ENCODE measurements at regions not wholly inside any gene's neighbourhood (a gene's known extent, or its start where the extent isn't known, plus 50 kb on each side); places are given as distances from the start of the nearest gene placed in this dataset.

DNA sequence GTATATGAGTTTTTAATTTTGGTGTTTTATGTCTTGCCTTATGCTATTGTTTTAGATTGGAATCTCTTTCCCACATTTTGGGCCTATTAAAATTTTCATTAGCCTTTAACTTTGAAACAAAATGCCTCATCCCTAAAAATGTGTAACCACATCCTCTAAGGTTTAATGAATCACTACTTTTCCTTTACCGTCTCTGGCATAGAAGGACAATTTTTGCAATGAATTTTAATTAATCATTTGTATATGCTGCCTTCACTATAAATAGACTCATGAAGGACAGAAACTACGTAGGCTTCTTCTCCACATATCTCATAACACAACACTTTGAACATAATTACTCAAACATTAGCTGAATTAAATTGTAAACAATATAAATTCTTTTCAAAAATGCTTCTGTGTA lies 421.5 kb downstream of the NLGN4X start:
- DNase-seq (ENCODE audit: low spot score) (no peak), ATAC-seq (no peak)
- no peak overlapping the region for H2AFZ ChIP-seq

More for the DNA sequence above, 421.5 kb downstream of the NLGN4X start:
- Histone ChIP-seq H3K4me2 (no peak overlapping the region), H3K27ac (ENCODE audit: low read depth) (no peak overlapping the region), H3K79me2 (replicated peaks; ENCODE audit: insufficient read depth) (no peaks in the 10 kb centered on the region), H3K4me1 (ENCODE audit: insufficient read depth) (no peaks in the 10 kb centered on the region), H3K4me3 (no peak overlapping the region), H4K20me1 (replicated peaks; ENCODE audit: insufficient read depth) (no peaks in the 10 kb centered on the region), H3K9me2 (ENCODE audit: insufficient read depth) (no peaks in the 10 kb centered on the region), H3K36me3 (ENCODE audit: insufficient read depth) (no peaks in the 10 kb centered on the region), H3F3A (replicated peaks; ENCODE audit: low read depth) (no peaks in the 10 kb centered on the region), H3K27me3 (ENCODE audit: insufficient read depth) (no peaks in the 10 kb centered on the region)
- TF ChIP-seq REST (IDR thresholded peaks at IDR 0.05; ENCODE audit: unreplicated experiment) (no peak), JUNB (IDR thresholded peaks at IDR 0.05; ENCODE audit: unreplicated experiment) (no peak), ZNF331 (CRISPR knock-in tag; IDR thresholded peaks at IDR 0.05; ENCODE audit: low read depth) (no peak), CTCF (conservative IDR thresholded peaks at IDR 0.05; ENCODE audit: low read depth in 2 of 2) (no peak)
- Mint-ChIP-seq H3K27me3 (ENCODE audit: insufficient read depth, low read depth, poor library complexity) (no peaks in the 10 kb centered on the region), H3K36me3 (ENCODE audit: low read depth) (no peaks in the 10 kb centered on the region), H3K4me3 (no peak overlapping the region), H3K9me3 (no peaks in the 10 kb centered on the region), H3K27ac (no peak overlapping the region), H3K4me1 (no peaks in the 10 kb centered on the region)
